GM13976 (cell line): ENCODE measurements at regions not wholly inside any gene's neighbourhood (a gene's known extent, or its start where the extent isn't known, plus 50 kb on each side); places are given as distances from the start of the nearest gene placed in this dataset.
"Not testable (repeated sequence)": the region's sequence is repeated elsewhere in the genome, so short reads cannot be mapped to it uniquely, and the experiment has no call there.

Experiments used
- DNase-seq: peaks from one replicate; pipeline ENCODE4 v3.0.0; 2012; ENCODE audit warnings: low spot score
- CTCF ChIP-seq: IDR thresholded peaks from 2 replicates; pipeline ENCODE4 v1.5.1; 2012; ENCODE audit warnings: borderline replicate concordance, mild to moderate bottlenecking; ENCODE audit not compliant: insufficient read depth; ENCODE audit errors: extremely low read depth, missing control alignments, control extremely low read depth
- in situ Hi-C: fragments of 300-500 bp; cut with MboI; formaldehyde crosslinking; loops from one replicate; pipeline ENCODE4 v1.12.0; 2022; ENCODE audit warnings: low sequenced_read_pairs, mixed read lengths, inconsistent platforms; ENCODE audit not compliant: unreplicated experiment

- no peak for TF ChIP-seq CTCF
- DNase-seq = no peak
- in situ Hi-C loops = no loop called here
These were observed 131.4 kb upstream of the OR4E1 start for GRCh38 chr14:21804981-21805380.

GRCh38 chr14:21802441-21802840, 128.8 kb upstream of the OR4E1 start:
- in situ Hi-C loops = no loop called here
- no peak for TF ChIP-seq CTCF
- DNase-seq = no peak

- no peak for DNase-seq
These were observed 123.3 kb upstream of the OR4E1 start for GRCh38 chr14:21796916-21797315.

GRCh38 chr14:21795456-21795855, 121.8 kb upstream of the OR4E1 start:
- TF ChIP-seq CTCF = no peak
- in situ Hi-C loops = no loop called here
- no peak for DNase-seq

More at GRCh38 chr14:21796916-21797315, 123.3 kb upstream of the OR4E1 start:
- in situ Hi-C loops = no loop called here
- no peak for TF ChIP-seq CTCF

GRCh38 chr14:21791749-21792148, 118.1 kb upstream of the OR4E1 start:
- in situ Hi-C loops = no loop called here
- no peak for TF ChIP-seq CTCF
- no peak for DNase-seq

GRCh38 chr14:21788687-21789086, 115.1 kb upstream of the OR4E1 start:
- in situ Hi-C loops, DNase-seq: not testable (repeated sequence)

GRCh38 chr14:21787242-21787641, 113.6 kb upstream of the OR4E1 start:
- in situ Hi-C loops, DNase-seq: not testable (repeated sequence)

- TF ChIP-seq CTCF = no peak
- in situ Hi-C loops = no loop called here
- DNase-seq = no peak
These were observed 107.9 kb upstream of the OR4E1 start for GRCh38 chr14:21781543-21781942.
